ENCODE measurements at regions not wholly inside any gene's neighbourhood (a gene's known extent, or its start where the extent isn't known, plus 50 kb on each side); places are given as distances from the start of the nearest gene placed in this dataset.

- no peak for DNase-seq (ENCODE audit: low spot score)
These were observed 320.2 kb upstream of the RGMB start for GRCh38 chr5:98453296-98453695.

- DNase-seq (ENCODE audit: low spot score): peak; percentile 10
These were observed 319.1 kb upstream of the RGMB start for GRCh38 chr5:98454407-98454806.

GRCh38 chr5:98454904-98455303 lies 318.6 kb upstream of the RGMB start:
- DNase-seq (ENCODE audit: low spot score): peak; percentile 70

GRCh38 chr5:98455665-98456064 lies 317.8 kb upstream of the RGMB start:
- DNase-seq (ENCODE audit: low spot score): peak; percentile 30

GRCh38 chr5:98458004-98458403 lies 315.5 kb upstream of the RGMB start:
- DNase-seq (ENCODE audit: low spot score): peak; percentile 30

GRCh38 chr5:98458726-98459125 lies 314.7 kb upstream of the RGMB start:
- DNase-seq (ENCODE audit: low spot score): peak; percentile 11

GRCh38 chr5:98460536-98460935 lies 312.9 kb upstream of the RGMB start:
- no peak for DNase-seq (ENCODE audit: low spot score)

GRCh38 chr5:98461485-98461884 lies 312.0 kb upstream of the RGMB start:
- no peak for DNase-seq (ENCODE audit: low spot score)

GRCh38 chr5:98463222-98463621 lies 310.2 kb upstream of the RGMB start:
- DNase-seq (ENCODE audit: low spot score): no peak

- no peak for DNase-seq (ENCODE audit: low spot score)
These were observed 309.8 kb upstream of the RGMB start for GRCh38 chr5:98463676-98464075.

GRCh38 chr5:98464737-98465330 lies 308.6 kb upstream of the RGMB start:
- DNase-seq (ENCODE audit: low spot score): no peak

- DNase-seq (ENCODE audit: low spot score): peak; percentile 36
These were observed 305.1 kb upstream of the RGMB start for GRCh38 chr5:98468188-98468869.

GRCh38 chr5:98470747-98471146 lies 302.7 kb upstream of the RGMB start:
- DNase-seq (ENCODE audit: low spot score): no peak

- no peak for DNase-seq (ENCODE audit: low spot score)
These were observed 302.0 kb upstream of the RGMB start for GRCh38 chr5:98471458-98471857.

- no peak for DNase-seq (ENCODE audit: low spot score)
These were observed 299.2 kb upstream of the RGMB start for GRCh38 chr5:98474216-98474615.

- no peak for DNase-seq (ENCODE audit: low spot score)
These were observed 298.7 kb upstream of the RGMB start for GRCh38 chr5:98474782-98475181.

- DNase-seq (ENCODE audit: low spot score): no peak
These were observed 290.9 kb upstream of the RGMB start for GRCh38 chr5:98482321-98483300.

- DNase-seq (ENCODE audit: low spot score): peak; percentile 72
These were observed 290.2 kb upstream of the RGMB start for GRCh38 chr5:98483301-98483685.

- DNase-seq (ENCODE audit: low spot score): no peak
These were observed 284.4 kb upstream of the RGMB start for GRCh38 chr5:98489021-98489420.

- no peak for DNase-seq (ENCODE audit: low spot score)
These were observed 283.1 kb upstream of the RGMB start for GRCh38 chr5:98490348-98490747.

GRCh38 chr5:98492258-98492657 lies 281.2 kb upstream of the RGMB start:
- no peak for DNase-seq (ENCODE audit: low spot score)

- no peak for DNase-seq (ENCODE audit: low spot score)
These were observed 276.0 kb upstream of the RGMB start for GRCh38 chr5:98497418-98497817.

- no peak for DNase-seq (ENCODE audit: low spot score)
These were observed 275.4 kb upstream of the RGMB start for GRCh38 chr5:98498028-98498427.

All from AG20443 (cell line).